GM12891 (cell line): ENCODE measurements at regions not wholly inside any gene's neighbourhood (a gene's known extent, or its start where the extent isn't known, plus 50 kb on each side); places are given as distances from the start of the nearest gene placed in this dataset.
"Not testable (repeated sequence)": the region's sequence is repeated elsewhere in the genome, so short reads cannot be mapped to it uniquely, and the experiment has no call there.

Experiments used
- DNase-seq: peaks from one replicate; pipeline ENCODE4 v3.0.0; 2011; ENCODE audit warnings: low spot score; ENCODE audit not compliant: insufficient read length
- FAIRE-seq: peaks from 2 replicates; lab custom pipeline; 2011; peaks lifted over from hg19 to GRCh38; lab: Jason Lieb, UNC
- PAX5 ChIP-seq: IDR thresholded peaks from 2 replicates; pipeline ENCODE4 v1.6.1; 2011; ENCODE audit warnings: low read length, moderate library complexity, mild to moderate bottlenecking; ENCODE audit not compliant: insufficient read depth, severe bottlenecking
- POLR2A ChIP-seq: IDR thresholded peaks from 2 replicates; pipeline ENCODE4 v1.6.1; 2011; ENCODE audit warnings: low read depth, low read length, control low read depth
- POLR2AphosphoS5 ChIP-seq: IDR thresholded peaks from 2 replicates; pipeline ENCODE4 v1.6.1; 2011; ENCODE audit warnings: low read depth, low read length, control low read depth
- POU2F2 ChIP-seq: IDR thresholded peaks from 2 replicates; pipeline ENCODE4 v1.6.1; 2011; ENCODE audit warnings: low read depth, mild to moderate bottlenecking, control low read depth, low read length, moderate library complexity
- SPI1 ChIP-seq: IDR thresholded peaks from 2 replicates; pipeline ENCODE4 v1.6.1; 2011; ENCODE audit warnings: low read depth, low read length, control low read depth
- TAF1 ChIP-seq: IDR thresholded peaks from 2 replicates; pipeline ENCODE4 v1.6.1; 2011; ENCODE audit warnings: low read depth, low read length, control low read depth

- FAIRE-seq (no peak), DNase-seq (no peak)
These were observed 479.7 kb upstream of the DIAPH2 start for GRCh38 chrX:96204928-96205327.

GRCh38 chrX:96211953-96212352 lies 472.7 kb upstream of the DIAPH2 start:
- no peak for DNase-seq
- TF ChIP-seq TAF1 (no peak), POU2F2 (no peak), POLR2A (no peak), POLR2AphosphoS5 (no peak), PAX5 (no peak), SPI1 (no peak)
- no peak for FAIRE-seq

More at GRCh38 chrX:96204928-96205327, 479.7 kb upstream of the DIAPH2 start:
- TF ChIP-seq PAX5 (no peak), POLR2AphosphoS5 (no peak), TAF1 (no peak), POLR2A (no peak), SPI1 (no peak), POU2F2 (no peak)

GRCh38 chrX:96214681-96215080 lies 470.0 kb upstream of the DIAPH2 start:
- DNase-seq, FAIRE-seq: not testable (repeated sequence)

- FAIRE-seq (no peak), DNase-seq (no peak)
- TF ChIP-seq SPI1 (no peak), POLR2AphosphoS5 (no peak), TAF1 (no peak), POU2F2 (no peak), POLR2A (no peak), PAX5 (no peak)
These were observed 460.4 kb upstream of the DIAPH2 start for GRCh38 chrX:96224279-96224678.

- DNase-seq (no peak), FAIRE-seq (no peak)
These were observed 439.7 kb upstream of the DIAPH2 start for GRCh38 chrX:96244955-96245354.

GRCh38 chrX:96246436-96246835 lies 438.2 kb upstream of the DIAPH2 start:
- no peak for TF ChIP-seq POLR2AphosphoS5
- no peak for TF ChIP-seq SPI1
- TF ChIP-seq PAX5, result no peak
- TF ChIP-seq TAF1, result no peak
- no peak for TF ChIP-seq POU2F2
- TF ChIP-seq POLR2A, result no peak
- no peak for DNase-seq
- FAIRE-seq, result no peak

More at GRCh38 chrX:96244955-96245354, 439.7 kb upstream of the DIAPH2 start:
- TF ChIP-seq PAX5 (no peak), POLR2A (no peak), SPI1 (no peak), TAF1 (no peak), POLR2AphosphoS5 (no peak), POU2F2 (no peak)
